IMR-90 (cell line): ENCODE measurements at regions not wholly inside any gene's neighbourhood (a gene's known extent, or its start where the extent isn't known, plus 50 kb on each side); places are given as distances from the start of the nearest gene placed in this dataset.
A peak's percentile ranks its signal among the peaks of the same experiment; 100 is the strongest.

ENCODE experiments used
- ATAC-seq: fragments of 200-7000 bp; cut with Tn5 transposase; 2 replicates; pipeline ENCODE4 v1.9.1; 2020; ENCODE audit warnings: low read depth, mild to moderate bottlenecking, moderate library complexity
- BruUV-seq: library from RNA; stranded (reverse); fragments of 400-500 nt; replicated peaks from 2 replicates; lab custom pipeline; 2021; lab: Mats Ljungman, UMichigan
- CTCF ChIA-PET: fragments of 300-600 bp; formaldehyde crosslinking; extraction: SDS; loops from one replicate; lab custom pipeline; 2021; ENCODE audit warnings: antibody characterized with exemption; lab: Yijun Ruan, JAX
- POLR2A ChIA-PET: fragments of 300-600 bp; sonication (Branson Sonifier 250); formaldehyde crosslinking; loops from one replicate; lab custom pipeline; 2022; ENCODE audit warnings: antibody characterized with exemption; ENCODE audit not compliant: unreplicated experiment; lab: Charles Lee
- DNase-seq: peaks from one replicate; pipeline ENCODE4 v3.0.0; 2013
- H2AFZ ChIP-seq: replicated peaks from 2 replicates; pipeline ENCODE3; 2013; ENCODE audit warnings: low read length, mild to moderate bottlenecking; ENCODE audit not compliant: poor library complexity
- H2AK5ac ChIP-seq: 2 replicates; pipeline ENCODE4 v1.6.1; 2013; ENCODE audit warnings: low read depth, low read length, inconsistent platforms
- H2AK9ac ChIP-seq: replicated peaks from 2 replicates; pipeline ENCODE3; 2013; ENCODE audit warnings: mild to moderate bottlenecking, low read depth, low read length, moderate library complexity; ENCODE audit not compliant: poor library complexity
- H2BK120ac ChIP-seq: 2 replicates; pipeline ENCODE4 v1.6.1; 2013; ENCODE audit warnings: low read depth, low read length, inconsistent platforms
- H2BK15ac ChIP-seq: 3 replicates; pipeline ENCODE4 v1.6.1; 2013; ENCODE audit warnings: low read depth, low read length, inconsistent platforms
- H2BK20ac ChIP-seq: 2 replicates; pipeline ENCODE4 v1.6.1; 2013; ENCODE audit warnings: low read depth, mild to moderate bottlenecking, inconsistent platforms, low read length, moderate library complexity
- H2BK5ac ChIP-seq: 2 replicates; pipeline ENCODE4 v1.6.1; 2013; ENCODE audit warnings: mild to moderate bottlenecking, low read depth, low read length, inconsistent platforms; ENCODE audit not compliant: poor library complexity, severe bottlenecking
- H3K14ac ChIP-seq: replicated peaks from 2 replicates; pipeline ENCODE4 v1.6.1; 2013; ENCODE audit warnings: low read depth, low read length, inconsistent platforms
- H3K18ac ChIP-seq: 2 replicates; pipeline ENCODE4 v1.6.1; 2013; ENCODE audit warnings: low read depth, low read length, control low read depth
- H3K23ac ChIP-seq: 2 replicates; pipeline ENCODE4 v1.6.1; 2013; ENCODE audit warnings: low read depth, low read length, inconsistent platforms
- H3K27ac ChIP-seq: 2 replicates; pipeline ENCODE4 v1.5.1; 2013; ENCODE audit warnings: mild to moderate bottlenecking, control low read depth, low read length; ENCODE audit not compliant: insufficient read depth
- H3K27me3 ChIP-seq: 2 replicates; pipeline ENCODE4 v1.6.1; 2013; ENCODE audit warnings: low read length; ENCODE audit not compliant: control insufficient read depth, insufficient read depth
- H3K36me3 ChIP-seq: 2 replicates; pipeline ENCODE4 v1.6.1; 2013; ENCODE audit warnings: low read length, mixed read lengths; ENCODE audit not compliant: control insufficient read depth, insufficient read depth
- H3K4ac ChIP-seq: 2 replicates; pipeline ENCODE4 v1.6.1; 2013; ENCODE audit warnings: low read depth, low read length, inconsistent platforms
- H3K4me1 ChIP-seq: 2 replicates; pipeline ENCODE4 v1.6.1; 2013; ENCODE audit warnings: low read length, mixed read lengths; ENCODE audit not compliant: control insufficient read depth, insufficient read depth
- H3K4me2 ChIP-seq: 2 replicates; pipeline ENCODE4 v1.6.1; 2013; ENCODE audit warnings: low read depth, mild to moderate bottlenecking, control low read depth, low read length, moderate library complexity
- H3K4me3 ChIP-seq: 2 replicates; pipeline ENCODE4 v1.5.1; 2013; ENCODE audit warnings: low read depth, mild to moderate bottlenecking, control low read depth, low read length, moderate library complexity; ENCODE audit not compliant: insufficient read depth
- H3K56ac ChIP-seq: 2 replicates; pipeline ENCODE4 v1.6.1; 2013; ENCODE audit warnings: low read length, inconsistent platforms; ENCODE audit not compliant: insufficient read depth; ENCODE audit errors: extremely low read depth
- H3K79me1 ChIP-seq, 2 experiments: 2 replicates each; pipeline ENCODE4 v1.6.1; 2013; ENCODE audit warnings: low read length in 2 of 2, inconsistent platforms in 1 of 2, low read depth in 1 of 2
- H3K9ac ChIP-seq: 2 replicates; pipeline ENCODE4 v1.6.1; 2013; ENCODE audit warnings: low read depth, low read length, control low read depth
- H3K9me1 ChIP-seq: 2 replicates; pipeline ENCODE4 v1.6.1; 2013; ENCODE audit warnings: low read length, inconsistent platforms; ENCODE audit not compliant: insufficient read depth
- H3K9me3 ChIP-seq: 2 replicates; pipeline ENCODE4 v1.6.1; 2013; ENCODE audit warnings: low read length; ENCODE audit not compliant: control insufficient read depth, insufficient read depth
- H4K20me1 ChIP-seq: 2 replicates; pipeline ENCODE4 v1.6.1; 2013; ENCODE audit warnings: low read length, inconsistent platforms; ENCODE audit not compliant: insufficient read depth
- H4K5ac ChIP-seq: 2 replicates; pipeline ENCODE4 v1.6.1; 2013; ENCODE audit warnings: mild to moderate bottlenecking, low read depth, low read length, control low read depth
- H4K8ac ChIP-seq, 2 experiments: 2 replicates each; pipeline ENCODE4 v1.6.1; 2013; ENCODE audit warnings: low read depth in 2 of 2, low read length in 2 of 2, control low read depth in 1 of 2, inconsistent platforms in 1 of 2
- H4K91ac ChIP-seq: 2 replicates; pipeline ENCODE4 v1.6.1; 2013; ENCODE audit warnings: low read depth, low read length, inconsistent platforms; ENCODE audit not compliant: insufficient read depth
- CEBPB ChIP-seq: IDR thresholded peaks from 2 replicates; pipeline ENCODE4 v1.6.1; 2012; ENCODE audit warnings: low read depth, low read length, improper control_type of control experiment
- CHD1 ChIP-seq: IDR thresholded peaks from 2 replicates; pipeline ENCODE4 v1.6.1; 2012; ENCODE audit warnings: low read depth, low read length, improper control_type of control experiment
- FOS ChIP-seq: fragments of 150-350 bp; IDR thresholded peaks from 2 replicates; pipeline ENCODE4 v1.6.1; 2016; ENCODE audit warnings: low read depth, low read length
- MAFK ChIP-seq: IDR thresholded peaks from 2 replicates; pipeline ENCODE4 v1.6.1; 2012; ENCODE audit warnings: low read depth, low read length, improper control_type of control experiment
- MAZ ChIP-seq: IDR thresholded peaks from 2 replicates; pipeline ENCODE4 v1.6.1; 2012; ENCODE audit warnings: low read depth, mild to moderate bottlenecking, low read length, improper control_type of control experiment, moderate library complexity, borderline replicate concordance
- NFE2L2 ChIP-seq: fragments of 150-350 bp; IDR thresholded peaks from 2 replicates; pipeline ENCODE4 v1.6.1; 2016; ENCODE audit warnings: low read depth, mild to moderate bottlenecking, low read length
- POLR2A ChIP-seq: IDR thresholded peaks from 2 replicates; pipeline ENCODE4 v1.6.1; 2012; ENCODE audit warnings: mild to moderate bottlenecking, low read depth, low read length
- RCOR1 ChIP-seq: IDR thresholded peaks from 2 replicates; pipeline ENCODE4 v1.6.1; 2012; ENCODE audit warnings: mild to moderate bottlenecking, low read length, improper control_type of control experiment; ENCODE audit not compliant: insufficient replicate concordance
- SMC3 ChIP-seq: fragments of 150-350 bp; IDR thresholded peaks from 2 replicates; pipeline ENCODE4 v1.6.1; 2016; ENCODE audit warnings: low read depth, mild to moderate bottlenecking, antibody characterized with exemption, low read length, moderate library complexity
- WGBS, 2 experiments: methylation state at CpG; one replicate each; pipeline versions ENCODE4 v1.1.5 to v1.1.7; 2013; ENCODE audit warnings: missing lambda C conversion rate in 2 of 2; ENCODE audit not compliant: insufficient read length in 1 of 2; ENCODE audit errors: extremely low coverage in 2 of 2; 5-methylcytosine and 5-hydroxymethylcytosine counted together
- dilution Hi-C: fragments of 300-500 bp; cut with HindIII; formaldehyde crosslinking; loops from one replicate; pipeline ENCODE4 v1.14.3; 2018; ENCODE audit warnings: low sequenced_read_pairs; ENCODE audit not compliant: unreplicated experiment
- in situ Hi-C: fragments of 300-500 bp; cut with MboI; formaldehyde crosslinking; loops from 3 replicates; pipeline ENCODE4 v1.14.3; 2019; ENCODE audit warnings: low sequenced_read_pairs, inconsistent platforms, mixed read lengths
- intact Hi-C: fragments of 100-400 bp; cut with micrococcal nuclease; formaldehyde crosslinking; loops from 2 replicates; pipeline ENCODE4 v1.10.0; 2022
- TF ChIP-seq, protein P1 (sequence below): conservative IDR thresholded peaks from 2 replicates; pipeline ENCODE4 v1.5.1; 2012; ENCODE audit warnings: mild to moderate bottlenecking, low read depth, low read length, improper control_type of control experiment
- TF ChIP-seq, protein P2 (sequence below): fragments of 150-350 bp; IDR thresholded peaks from 2 replicates; pipeline ENCODE4 v1.6.1; 2016; ENCODE audit warnings: low read depth, mild to moderate bottlenecking, low read length, moderate library complexity, borderline replicate concordance
- TF ChIP-seq, protein P3 (sequence below): fragments of 150-350 bp; IDR thresholded peaks from 2 replicates; pipeline ENCODE4 v1.6.1; 2017; ENCODE audit warnings: mild to moderate bottlenecking, antibody characterized with exemption, low read length, low read depth

DNA sequence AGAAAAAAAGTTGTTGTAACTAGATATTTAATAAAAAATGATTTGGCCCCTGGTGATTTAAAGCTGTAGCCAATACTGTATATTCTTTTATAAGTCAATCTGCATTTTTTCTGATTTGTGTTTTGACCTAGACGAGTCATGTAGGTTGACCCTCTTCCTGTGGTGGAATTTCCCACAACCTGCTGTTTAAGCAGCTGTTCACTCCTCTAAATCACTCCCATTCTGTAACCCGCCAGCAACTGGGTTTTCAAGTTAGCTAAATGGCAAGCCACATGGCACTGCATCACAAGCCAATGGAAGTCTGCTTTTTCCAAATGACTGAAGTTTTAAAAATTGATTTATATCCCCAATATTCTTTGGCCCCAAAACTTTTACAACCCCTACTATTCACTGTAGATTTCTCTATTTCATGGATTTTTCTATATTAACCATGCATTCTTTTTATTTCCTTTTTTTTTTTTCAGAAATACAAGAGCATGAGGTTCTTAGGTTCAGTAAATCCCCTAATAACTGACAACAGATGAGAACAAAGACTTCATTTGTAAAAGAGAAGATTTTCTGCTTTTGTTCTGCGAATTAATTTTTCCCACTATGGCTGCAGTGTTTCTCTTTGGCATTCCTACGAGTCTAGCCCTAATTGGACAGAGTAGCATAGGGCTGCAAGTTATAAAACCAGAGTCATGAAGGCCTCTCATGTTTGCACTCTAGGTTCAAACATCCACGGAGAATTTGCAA is 184.5 kb upstream of the TLE4 start:
- Histone ChIP-seq H4K91ac (no peak overlapping the region), H2BK20ac (no peak overlapping the region)

More for the DNA sequence above, 184.5 kb upstream of the TLE4 start:
- Histone ChIP-seq H3K9me1 (no peaks in the 10 kb centered on the region), H3K9me3 (no peaks in the 10 kb centered on the region), H2AK9ac (no peak overlapping the region), H2BK15ac (no peak overlapping the region), H3K23ac (no peak overlapping the region), H3K4me1 (0 out of 2 replicates have a peak, but pooled peaks cover 1% of the 10 kb centered on the region), H3K36me3 (no peaks in the 10 kb centered on the region), H3K4me2 (no peak overlapping the region), H4K20me1 (no peaks in the 10 kb centered on the region), H4K5ac (no peak overlapping the region), H3K18ac (no peak overlapping the region), H4K8ac (no peak overlapping the region), H2BK5ac (no peak overlapping the region), H3K27ac (no peak overlapping the region), H3K14ac (no peak overlapping the region), H2AK5ac (no peak overlapping the region), H3K79me1 (no peaks in the 10 kb centered on the region), H3K4ac (no peak overlapping the region), H3K27me3 (no peaks in the 10 kb centered on the region), H2AFZ (no peak overlapping the region), H3K9ac (no peak overlapping the region), H2BK120ac (no peak overlapping the region), H3K56ac (no peak overlapping the region), H3K4me3 (no peak overlapping the region)
- DNase-seq (peak; percentile 83), ATAC-seq (no peak)
- ChIA-PET POLR2A (no interaction called here), CTCF (no interaction called here)
- dilution Hi-C loops (no loop called here), intact Hi-C loops (no loop called here), in situ Hi-C loops (no loop called here)
- no CpG with 5 or more reads among the region's 5 CpGs for WGBS, 2 experiments
- TF ChIP-seq, protein P1, sequence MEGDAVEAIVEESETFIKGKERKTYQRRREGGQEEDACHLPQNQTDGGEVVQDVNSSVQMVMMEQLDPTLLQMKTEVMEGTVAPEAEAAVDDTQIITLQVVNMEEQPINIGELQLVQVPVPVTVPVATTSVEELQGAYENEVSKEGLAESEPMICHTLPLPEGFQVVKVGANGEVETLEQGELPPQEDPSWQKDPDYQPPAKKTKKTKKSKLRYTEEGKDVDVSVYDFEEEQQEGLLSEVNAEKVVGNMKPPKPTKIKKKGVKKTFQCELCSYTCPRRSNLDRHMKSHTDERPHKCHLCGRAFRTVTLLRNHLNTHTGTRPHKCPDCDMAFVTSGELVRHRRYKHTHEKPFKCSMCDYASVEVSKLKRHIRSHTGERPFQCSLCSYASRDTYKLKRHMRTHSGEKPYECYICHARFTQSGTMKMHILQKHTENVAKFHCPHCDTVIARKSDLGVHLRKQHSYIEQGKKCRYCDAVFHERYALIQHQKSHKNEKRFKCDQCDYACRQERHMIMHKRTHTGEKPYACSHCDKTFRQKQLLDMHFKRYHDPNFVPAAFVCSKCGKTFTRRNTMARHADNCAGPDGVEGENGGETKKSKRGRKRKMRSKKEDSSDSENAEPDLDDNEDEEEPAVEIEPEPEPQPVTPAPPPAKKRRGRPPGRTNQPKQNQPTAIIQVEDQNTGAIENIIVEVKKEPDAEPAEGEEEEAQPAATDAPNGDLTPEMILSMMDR: no peak
- TF ChIP-seq MAFK (no peak), CEBPB (no peak), RCOR1 (no peak), FOS (no peak), SMC3 (no peak), POLR2A (no peak), NFE2L2 (no peak), CHD1 (no peak), MAZ (no peak)
- TF ChIP-seq, protein P2, sequence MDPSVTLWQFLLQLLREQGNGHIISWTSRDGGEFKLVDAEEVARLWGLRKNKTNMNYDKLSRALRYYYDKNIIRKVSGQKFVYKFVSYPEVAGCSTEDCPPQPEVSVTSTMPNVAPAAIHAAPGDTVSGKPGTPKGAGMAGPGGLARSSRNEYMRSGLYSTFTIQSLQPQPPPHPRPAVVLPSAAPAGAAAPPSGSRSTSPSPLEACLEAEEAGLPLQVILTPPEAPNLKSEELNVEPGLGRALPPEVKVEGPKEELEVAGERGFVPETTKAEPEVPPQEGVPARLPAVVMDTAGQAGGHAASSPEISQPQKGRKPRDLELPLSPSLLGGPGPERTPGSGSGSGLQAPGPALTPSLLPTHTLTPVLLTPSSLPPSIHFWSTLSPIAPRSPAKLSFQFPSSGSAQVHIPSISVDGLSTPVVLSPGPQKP: no peak
- TF ChIP-seq, protein P3, sequence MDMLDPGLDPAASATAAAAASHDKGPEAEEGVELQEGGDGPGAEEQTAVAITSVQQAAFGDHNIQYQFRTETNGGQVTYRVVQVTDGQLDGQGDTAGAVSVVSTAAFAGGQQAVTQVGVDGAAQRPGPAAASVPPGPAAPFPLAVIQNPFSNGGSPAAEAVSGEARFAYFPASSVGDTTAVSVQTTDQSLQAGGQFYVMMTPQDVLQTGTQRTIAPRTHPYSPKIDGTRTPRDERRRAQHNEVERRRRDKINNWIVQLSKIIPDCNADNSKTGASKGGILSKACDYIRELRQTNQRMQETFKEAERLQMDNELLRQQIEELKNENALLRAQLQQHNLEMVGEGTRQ: no peak
- no TSS peak for BruUV-seq
